HCT116 (cell line): ENCODE measurements at regions not wholly inside any gene's neighbourhood (a gene's known extent, or its start where the extent isn't known, plus 50 kb on each side); places are given as distances from the start of the nearest gene placed in this dataset.

Experiments
- ATAC-seq: fragments of 200-7000 bp; cut with Tn5 transposase; 2 replicates; pipeline ENCODE4 v1.9.1; 2020; ENCODE audit warnings: mild to moderate bottlenecking, moderate library complexity
- BruUV-seq: library from RNA; stranded (reverse); fragments of 400-500 nt; replicated peaks from 2 replicates; lab custom pipeline; 2021; lab: Mats Ljungman, UMichigan
- CTCF ChIA-PET: fragments of 300-600 bp; sonication (Branson Sonifier 250); formaldehyde crosslinking; loops from one replicate; lab custom pipeline; 2021; ENCODE audit warnings: antibody characterized with exemption; lab: Charles Lee
- POLR2A ChIA-PET: fragments of 300-600, 350-600 bp; sonication (Branson Sonifier 250); formaldehyde crosslinking; loops from one replicate; lab custom pipeline; 2021; ENCODE audit warnings: antibody characterized with exemption; lab: Charles Lee
- RAD21 ChIA-PET, 2 experiments: fragments of 300-600 bp; sonication (Branson Sonifier 250); formaldehyde crosslinking; loops; one replicate each; lab custom pipeline; 2023; ENCODE audit warnings: low total read pairs in 2 of 2; ENCODE audit not compliant: uncharacterized antibody in 2 of 2, unreplicated experiment in 2 of 2, low non-redundant PET in 1 of 2; lab: Charles Lee
- DNase-seq: peaks from one replicate; pipeline ENCODE4 v3.0.0-alpha.2; 2010; ENCODE audit warnings: low read depth, low spot score
- H2AFZ ChIP-seq: fragments of 200-600 bp; shearing (Covaris generic), sonication (generic); 2 replicates; pipeline ENCODE4 v1.6.1; 2017; ENCODE audit warnings: low read depth, mixed run types, mixed read lengths, antibody characterized with exemption, low read length; ENCODE audit not compliant: poor library complexity, severe bottlenecking
- H3K27ac ChIP-seq: 2 replicates; pipeline ENCODE4 v1.5.1; 2012; ENCODE audit warnings: low read depth, low read length
- H3K27me3 ChIP-seq: fragments of 200-600 bp; sonication (generic); 2 replicates; pipeline ENCODE4 v1.6.1; 2016; ENCODE audit warnings: mixed run types, low read length, mixed read lengths; ENCODE audit not compliant: insufficient read depth
- H3K36me3 ChIP-seq, 2 experiments: fragments of 200-500 bp in 1 of 2; fragments of 200-600 bp in 1 of 2; sonication (Bioruptor generic) in 1 of 2; sonication (generic) in 1 of 2; 2 replicates each; pipeline versions ENCODE4 v1.5.1 to v1.6.1; 2014 to 2016; ENCODE audit warnings: low read length in 2 of 2, inconsistent platforms in 1 of 2, mixed read lengths in 1 of 2, mixed run types in 1 of 2; ENCODE audit not compliant: insufficient read depth in 2 of 2, control insufficient read depth in 1 of 2
- H3K4me1 ChIP-seq, 2 experiments: fragments of 200-600 bp in 1 of 2; sonication (generic) in 1 of 2; 2 replicates each; pipeline versions ENCODE4 v1.5.1 to v1.6.1; 2012 to 2017; ENCODE audit warnings: low read length in 2 of 2, inconsistent platforms in 1 of 2, mild to moderate bottlenecking in 1 of 2, mixed read lengths in 1 of 2, mixed run types in 1 of 2, moderate library complexity in 1 of 2; ENCODE audit not compliant: insufficient read depth in 2 of 2, control insufficient read depth in 1 of 2
- H3K4me2 ChIP-seq: fragments of 200-600 bp; sonication (generic); 2 replicates; pipeline ENCODE4 v1.6.1; 2017; ENCODE audit warnings: mixed run types, low read length, mixed read lengths
- H3K4me3 ChIP-seq, 2 experiments: fragments of 200-600 bp in 1 of 2; sonication (generic) in 1 of 2; replicated peaks in 1 of 2; 2 replicates each; pipeline ENCODE4 v1.5.1; 2011 to 2016; ENCODE audit warnings: low read length in 2 of 2, control low read depth in 1 of 2, low read depth in 1 of 2, mild to moderate bottlenecking in 1 of 2, mixed read lengths in 1 of 2, mixed run types in 1 of 2
- H3K79me2 ChIP-seq: fragments of 200-600 bp; sonication (generic); 2 replicates; pipeline ENCODE4 v1.6.1; 2017; ENCODE audit warnings: mild to moderate bottlenecking, mixed run types, low read length, moderate library complexity, mixed read lengths; ENCODE audit not compliant: insufficient read depth
- H3K9ac ChIP-seq: fragments of 200-600 bp; sonication (generic); 2 replicates; pipeline ENCODE4 v1.6.1; 2016; ENCODE audit warnings: low read length, mixed read lengths
- H3K9me2 ChIP-seq: fragments of 200-600 bp; sonication (generic), shearing (Covaris generic); 2 replicates; pipeline ENCODE4 v1.6.1; 2017; ENCODE audit warnings: mixed run types, mild to moderate bottlenecking, moderate library complexity; ENCODE audit not compliant: insufficient read depth
- H3K9me3 ChIP-seq, 2 experiments: fragments of 200-500 bp in 1 of 2; fragments of 200-600 bp in 1 of 2; sonication (Bioruptor generic) in 1 of 2; sonication (generic) in 1 of 2; 2 replicates each; pipeline ENCODE4 v1.6.1; 2014 to 2017; ENCODE audit warnings: low read length in 2 of 2, mixed read lengths in 2 of 2, inconsistent platforms in 1 of 2, low read depth in 1 of 2, mild to moderate bottlenecking in 1 of 2, mixed run types in 1 of 2, moderate library complexity in 1 of 2; ENCODE audit not compliant: control insufficient read depth in 1 of 2, insufficient read depth in 1 of 2
- H4K20me1 ChIP-seq: fragments of 200-600 bp; sonication (generic), shearing (Covaris generic); 2 replicates; pipeline ENCODE4 v1.6.1; 2017; ENCODE audit warnings: mixed run types, mild to moderate bottlenecking, moderate library complexity; ENCODE audit not compliant: insufficient read depth
- CBX3 ChIP-seq: IDR thresholded peaks from 2 replicates; pipeline ENCODE4 v1.6.1; 2012; ENCODE audit warnings: low read depth
- CEBPB ChIP-seq: IDR thresholded peaks from 2 replicates; pipeline ENCODE4 v1.6.1; 2012; ENCODE audit warnings: low read depth
- EZH2 ChIP-seq: fragments of 200-600 bp; sonication (generic); IDR thresholded peaks from 2 replicates; pipeline ENCODE4 v1.6.1; 2017; ENCODE audit warnings: antibody characterized with exemption, mixed run types
- EZH2phosphoT487 ChIP-seq: fragments of 200-600 bp; IDR thresholded peaks from 2 replicates; pipeline ENCODE4 v1.6.1; 2018; ENCODE audit warnings: antibody characterized with exemption, borderline replicate concordance
- SIN3A ChIP-seq: IDR thresholded peaks from 2 replicates; pipeline ENCODE4 v1.6.1; 2012; ENCODE audit warnings: low read depth
- SP1 ChIP-seq: IDR thresholded peaks from 2 replicates; pipeline ENCODE4 v1.6.1; 2012; ENCODE audit warnings: low read depth
- ZFX ChIP-seq: fragments of 450-650 bp; IDR thresholded peaks from 2 replicates; pipeline ENCODE4 v1.6.1; 2017
- ZNF274 ChIP-seq: fragments of 200-500 bp; sonication (Bioruptor generic); IDR thresholded peaks from 2 replicates; pipeline ENCODE4 v1.6.1; 2014; ENCODE audit warnings: mild to moderate bottlenecking, low read depth, low read length, inconsistent platforms
- intact Hi-C: fragments of 100-400 bp; cut with micrococcal nuclease; formaldehyde crosslinking; loops from 2 replicates; pipeline ENCODE4 v1.10.0; 2022
- TF ChIP-seq, protein P1 (sequence below): IDR thresholded peaks from 2 replicates; pipeline ENCODE4 v1.6.1; 2012; ENCODE audit warnings: low read depth

DNA sequence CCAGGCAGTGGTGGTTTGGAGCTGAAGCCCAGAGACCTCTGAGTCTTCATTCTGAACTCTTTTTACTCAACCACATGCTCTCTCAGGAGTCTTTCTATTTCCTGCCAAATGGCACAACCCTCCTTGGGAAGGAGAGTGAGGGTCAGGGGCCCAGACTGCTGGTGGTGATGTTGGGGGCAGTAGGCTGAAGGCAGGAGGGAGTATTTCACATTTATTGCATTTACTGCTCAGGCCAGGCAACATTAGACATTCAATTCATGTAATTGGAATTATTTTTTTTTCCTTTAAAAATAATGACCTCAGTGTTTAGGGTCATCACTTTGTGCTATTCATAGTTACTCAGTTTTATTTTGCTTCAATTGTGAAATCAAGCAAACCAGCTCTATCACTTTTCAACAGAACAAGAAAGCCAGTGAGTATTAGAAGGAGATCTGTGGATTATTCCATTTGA lies 311.3 kb upstream of the NT5C1B start:
- Histone ChIP-seq H3K9me3 (no peaks in the 10 kb centered on the region), H3K4me2 (no peak overlapping the region), H4K20me1 (no peaks in the 10 kb centered on the region), H3K27me3 (0 out of 2 replicates have a peak, but pooled peaks cover 2% of the 10 kb centered on the region), H3K79me2 (no peaks in the 10 kb centered on the region), H3K4me1 (no peaks in the 10 kb centered on the region), H3K9me2 (no peaks in the 10 kb centered on the region), H3K4me3 (no peak overlapping the region), H2AFZ (no peak overlapping the region), H3K27ac (no peak overlapping the region), H3K9ac (no peak overlapping the region), H3K36me3 (no peaks in the 10 kb centered on the region)
- ChIA-PET RAD21 (no interaction called here), CTCF (no interaction called here), POLR2A (no interaction called here)
- BruUV-seq: no TSS peak
- intact Hi-C loops: no loop called here
- TF ChIP-seq ZFX: no peak
- no peak for TF ChIP-seq CEBPB
- no peak for TF ChIP-seq ZNF274
- TF ChIP-seq, protein P1, sequence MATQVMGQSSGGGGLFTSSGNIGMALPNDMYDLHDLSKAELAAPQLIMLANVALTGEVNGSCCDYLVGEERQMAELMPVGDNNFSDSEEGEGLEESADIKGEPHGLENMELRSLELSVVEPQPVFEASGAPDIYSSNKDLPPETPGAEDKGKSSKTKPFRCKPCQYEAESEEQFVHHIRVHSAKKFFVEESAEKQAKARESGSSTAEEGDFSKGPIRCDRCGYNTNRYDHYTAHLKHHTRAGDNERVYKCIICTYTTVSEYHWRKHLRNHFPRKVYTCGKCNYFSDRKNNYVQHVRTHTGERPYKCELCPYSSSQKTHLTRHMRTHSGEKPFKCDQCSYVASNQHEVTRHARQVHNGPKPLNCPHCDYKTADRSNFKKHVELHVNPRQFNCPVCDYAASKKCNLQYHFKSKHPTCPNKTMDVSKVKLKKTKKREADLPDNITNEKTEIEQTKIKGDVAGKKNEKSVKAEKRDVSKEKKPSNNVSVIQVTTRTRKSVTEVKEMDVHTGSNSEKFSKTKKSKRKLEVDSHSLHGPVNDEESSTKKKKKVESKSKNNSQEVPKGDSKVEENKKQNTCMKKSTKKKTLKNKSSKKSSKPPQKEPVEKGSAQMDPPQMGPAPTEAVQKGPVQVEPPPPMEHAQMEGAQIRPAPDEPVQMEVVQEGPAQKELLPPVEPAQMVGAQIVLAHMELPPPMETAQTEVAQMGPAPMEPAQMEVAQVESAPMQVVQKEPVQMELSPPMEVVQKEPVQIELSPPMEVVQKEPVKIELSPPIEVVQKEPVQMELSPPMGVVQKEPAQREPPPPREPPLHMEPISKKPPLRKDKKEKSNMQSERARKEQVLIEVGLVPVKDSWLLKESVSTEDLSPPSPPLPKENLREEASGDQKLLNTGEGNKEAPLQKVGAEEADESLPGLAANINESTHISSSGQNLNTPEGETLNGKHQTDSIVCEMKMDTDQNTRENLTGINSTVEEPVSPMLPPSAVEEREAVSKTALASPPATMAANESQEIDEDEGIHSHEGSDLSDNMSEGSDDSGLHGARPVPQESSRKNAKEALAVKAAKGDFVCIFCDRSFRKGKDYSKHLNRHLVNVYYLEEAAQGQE: no peak
- TF ChIP-seq SP1: no peak
- no peak for TF ChIP-seq SIN3A
- no peak for TF ChIP-seq EZH2
- TF ChIP-seq CBX3: no peak
- TF ChIP-seq EZH2phosphoT487: no peak
- ATAC-seq (no peak), DNase-seq (no peak)
